WTC11 (cell line): ENCODE measurements at regions not wholly inside any gene's neighbourhood (a gene's known extent, or its start where the extent isn't known, plus 50 kb on each side); places are given as distances from the start of the nearest gene placed in this dataset.

ENCODE experiments used
- ATAC-seq: fragments of 200-7000 bp; cut with Tn5 transposase; 2 replicates; pipeline ENCODE4 v1.10.0; 2021; ENCODE audit warnings: mild to moderate bottlenecking, moderate library complexity
- CTCF ChIA-PET: fragments of 300-600 bp; sonication (Branson Sonifier 250); formaldehyde crosslinking; loops from one replicate; lab custom pipeline; 2021; ENCODE audit warnings: antibody characterized with exemption; lab: Charles Lee
- POLR2A ChIA-PET: fragments of 350-600 bp; sonication (Branson Sonifier 250); formaldehyde crosslinking; loops from one replicate; lab custom pipeline; 2021; ENCODE audit warnings: antibody characterized with exemption; lab: Charles Lee
- DNase-seq: peaks from one replicate; pipeline ENCODE4 v3.0.0; 2021; ENCODE audit warnings: low spot score
- H3K27ac Mint-ChIP-seq: 2 replicates; pipeline ENCODE4 v1.8.0; 2021; ENCODE audit warnings: mixed read lengths
- H3K27me3 Mint-ChIP-seq: 2 replicates; pipeline ENCODE4 v1.8.0; 2021; ENCODE audit warnings: low read depth, mild to moderate bottlenecking, moderate library complexity, mixed read lengths
- H3K36me3 Mint-ChIP-seq: 2 replicates; pipeline ENCODE4 v1.8.0; 2021; ENCODE audit warnings: mixed read lengths
- H3K4me1 Mint-ChIP-seq: 2 replicates; pipeline ENCODE4 v1.8.0; 2022; ENCODE audit warnings: mixed read lengths
- H3K4me3 Mint-ChIP-seq: 2 replicates; pipeline ENCODE4 v1.8.0; 2021; ENCODE audit warnings: mild to moderate bottlenecking, moderate library complexity, mixed read lengths
- H3K9me3 Mint-ChIP-seq: 2 replicates; pipeline ENCODE4 v1.8.0; 2021; ENCODE audit warnings: mixed read lengths
- ATF1 ChIP-seq: sonication (generic); formaldehyde crosslinking; IDR thresholded peaks from 2 replicates; pipeline ENCODE4 v1.8.1; 2023; ENCODE audit warnings: mild to moderate bottlenecking, moderate library complexity, missing genetic modification reagents
- E2F1 ChIP-seq: sonication (generic); formaldehyde crosslinking; IDR thresholded peaks from 2 replicates; pipeline ENCODE4 v1.8.0; 2022; ENCODE audit warnings: mild to moderate bottlenecking, missing genetic modification reagents
- GABPB1 ChIP-seq: sonication (generic); formaldehyde crosslinking; IDR thresholded peaks from 2 replicates; pipeline ENCODE4 v1.8.1; 2023; ENCODE audit warnings: mild to moderate bottlenecking, missing genetic modification reagents
- GRHL2 ChIP-seq: fragments of 250-450 bp; sonication (Bioruptor Pico); IDR thresholded peaks from 2 replicates; pipeline ENCODE4 v1.8.0; 2022; ENCODE audit warnings: mild to moderate bottlenecking, moderate library complexity; ENCODE audit not compliant: insufficient replicate concordance, severe bottlenecking
- GTF2I ChIP-seq: fragments of 250-450 bp; sonication (Bioruptor Pico); conservative IDR thresholded peaks from 2 replicates; pipeline ENCODE4 v1.4.0; 2021; ENCODE audit warnings: mild to moderate bottlenecking
- HMGA2 ChIP-seq: fragments of 250-450 bp; sonication (Bioruptor Pico); IDR thresholded peaks from 2 replicates; pipeline ENCODE4 v1.4.0; 2021; ENCODE audit warnings: mild to moderate bottlenecking, moderate library complexity
- JUN ChIP-seq: sonication (generic); formaldehyde crosslinking; IDR thresholded peaks from 2 replicates; pipeline ENCODE4 v1.8.0; 2023; ENCODE audit warnings: mild to moderate bottlenecking, missing genetic modification reagents
- NR2C2 ChIP-seq: sonication (generic); formaldehyde crosslinking; IDR thresholded peaks from 2 replicates; pipeline ENCODE4 v1.8.0; 2022; ENCODE audit warnings: mild to moderate bottlenecking, missing genetic modification reagents
- TCF7 ChIP-seq: sonication (generic); formaldehyde crosslinking; IDR thresholded peaks from 2 replicates; pipeline ENCODE4 v1.8.0; 2022; ENCODE audit warnings: mild to moderate bottlenecking, low read depth, missing genetic modification reagents, moderate library complexity
- USF1 ChIP-seq: sonication (generic); formaldehyde crosslinking; IDR thresholded peaks from 2 replicates; pipeline ENCODE4 v1.8.0; 2022; ENCODE audit warnings: mild to moderate bottlenecking, missing genetic modification reagents
- ZNF121 ChIP-seq: sonication (generic); formaldehyde crosslinking; IDR thresholded peaks from 2 replicates; pipeline ENCODE4 v1.8.0; 2023; ENCODE audit warnings: missing genetic modification reagents
- ZNF219 ChIP-seq: sonication (generic); formaldehyde crosslinking; IDR thresholded peaks from 2 replicates; pipeline ENCODE4 v1.8.0; 2023; ENCODE audit warnings: missing genetic modification reagents, mild to moderate bottlenecking, borderline replicate concordance
- ZNF263 ChIP-seq: sonication (generic); formaldehyde crosslinking; IDR thresholded peaks from 2 replicates; pipeline ENCODE4 v1.8.1; 2022; ENCODE audit warnings: low read depth, mild to moderate bottlenecking, moderate library complexity, missing genetic modification reagents
- TF ChIP-seq, protein P1 (sequence below): sonication (generic); formaldehyde crosslinking; IDR thresholded peaks from 2 replicates; pipeline ENCODE4 v1.8.0; 2023; ENCODE audit warnings: mild to moderate bottlenecking, missing genetic modification reagents
- TF ChIP-seq, protein P2 (sequence below): sonication (generic); formaldehyde crosslinking; conservative IDR thresholded peaks from 2 replicates; pipeline ENCODE4 v1.8.1; 2022; ENCODE audit warnings: mild to moderate bottlenecking, missing genetic modification reagents
- TF ChIP-seq, protein P3 (sequence below): fragments of 200-600 bp; IDR thresholded peaks from 2 replicates; pipeline ENCODE4 v1.8.0; 2022; ENCODE audit warnings: antibody characterized with exemption
- TF ChIP-seq, protein P4 (sequence below): fragments of 250-450 bp; sonication (Bioruptor Pico); IDR thresholded peaks from 2 replicates; pipeline ENCODE4 v2.1.2; 2022; ENCODE audit warnings: mild to moderate bottlenecking, moderate library complexity
- TF ChIP-seq, protein P5 (sequence below): fragments of 250-450 bp; sonication (Bioruptor Pico); IDR thresholded peaks from 2 replicates; pipeline ENCODE4 v1.9.0; 2021; ENCODE audit warnings: mild to moderate bottlenecking
- TF ChIP-seq, protein P6 (sequence below): fragments of 250-450 bp; sonication (Bioruptor Pico); IDR thresholded peaks from 2 replicates; pipeline ENCODE4 v1.8.0; 2021; ENCODE audit warnings: mild to moderate bottlenecking
- TF ChIP-seq, protein P7 (sequence below): sonication (generic); formaldehyde crosslinking; IDR thresholded peaks from 2 replicates; pipeline ENCODE4 v1.8.1; 2022; ENCODE audit warnings: low read depth, mild to moderate bottlenecking, moderate library complexity, missing genetic modification reagents, borderline replicate concordance

GRCh38 chr18:56139372-56139771 lies 499.0 kb downstream of the TXNL1 start (continued):
- TF ChIP-seq, protein P1, sequence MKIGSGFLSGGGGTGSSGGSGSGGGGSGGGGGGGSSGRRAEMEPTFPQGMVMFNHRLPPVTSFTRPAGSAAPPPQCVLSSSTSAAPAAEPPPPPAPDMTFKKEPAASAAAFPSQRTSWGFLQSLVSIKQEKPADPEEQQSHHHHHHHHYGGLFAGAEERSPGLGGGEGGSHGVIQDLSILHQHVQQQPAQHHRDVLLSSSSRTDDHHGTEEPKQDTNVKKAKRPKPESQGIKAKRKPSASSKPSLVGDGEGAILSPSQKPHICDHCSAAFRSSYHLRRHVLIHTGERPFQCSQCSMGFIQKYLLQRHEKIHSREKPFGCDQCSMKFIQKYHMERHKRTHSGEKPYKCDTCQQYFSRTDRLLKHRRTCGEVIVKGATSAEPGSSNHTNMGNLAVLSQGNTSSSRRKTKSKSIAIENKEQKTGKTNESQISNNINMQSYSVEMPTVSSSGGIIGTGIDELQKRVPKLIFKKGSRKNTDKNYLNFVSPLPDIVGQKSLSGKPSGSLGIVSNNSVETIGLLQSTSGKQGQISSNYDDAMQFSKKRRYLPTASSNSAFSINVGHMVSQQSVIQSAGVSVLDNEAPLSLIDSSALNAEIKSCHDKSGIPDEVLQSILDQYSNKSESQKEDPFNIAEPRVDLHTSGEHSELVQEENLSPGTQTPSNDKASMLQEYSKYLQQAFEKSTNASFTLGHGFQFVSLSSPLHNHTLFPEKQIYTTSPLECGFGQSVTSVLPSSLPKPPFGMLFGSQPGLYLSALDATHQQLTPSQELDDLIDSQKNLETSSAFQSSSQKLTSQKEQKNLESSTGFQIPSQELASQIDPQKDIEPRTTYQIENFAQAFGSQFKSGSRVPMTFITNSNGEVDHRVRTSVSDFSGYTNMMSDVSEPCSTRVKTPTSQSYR (CRISPR knock-in tag) = no peak
- TF ChIP-seq TCF7 (CRISPR knock-in tag) = no peak
- TF ChIP-seq ZNF219 (CRISPR knock-in tag) = no peak
- no peak for TF ChIP-seq ZNF263 (CRISPR knock-in tag)
- TF ChIP-seq, protein P2, sequence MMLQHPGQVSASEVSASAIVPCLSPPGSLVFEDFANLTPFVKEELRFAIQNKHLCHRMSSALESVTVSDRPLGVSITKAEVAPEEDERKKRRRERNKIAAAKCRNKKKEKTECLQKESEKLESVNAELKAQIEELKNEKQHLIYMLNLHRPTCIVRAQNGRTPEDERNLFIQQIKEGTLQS = no peak
- TF ChIP-seq E2F1 (CRISPR knock-in tag) = no peak
- TF ChIP-seq NR2C2 (CRISPR knock-in tag) = no peak
- TF ChIP-seq, protein P3, sequence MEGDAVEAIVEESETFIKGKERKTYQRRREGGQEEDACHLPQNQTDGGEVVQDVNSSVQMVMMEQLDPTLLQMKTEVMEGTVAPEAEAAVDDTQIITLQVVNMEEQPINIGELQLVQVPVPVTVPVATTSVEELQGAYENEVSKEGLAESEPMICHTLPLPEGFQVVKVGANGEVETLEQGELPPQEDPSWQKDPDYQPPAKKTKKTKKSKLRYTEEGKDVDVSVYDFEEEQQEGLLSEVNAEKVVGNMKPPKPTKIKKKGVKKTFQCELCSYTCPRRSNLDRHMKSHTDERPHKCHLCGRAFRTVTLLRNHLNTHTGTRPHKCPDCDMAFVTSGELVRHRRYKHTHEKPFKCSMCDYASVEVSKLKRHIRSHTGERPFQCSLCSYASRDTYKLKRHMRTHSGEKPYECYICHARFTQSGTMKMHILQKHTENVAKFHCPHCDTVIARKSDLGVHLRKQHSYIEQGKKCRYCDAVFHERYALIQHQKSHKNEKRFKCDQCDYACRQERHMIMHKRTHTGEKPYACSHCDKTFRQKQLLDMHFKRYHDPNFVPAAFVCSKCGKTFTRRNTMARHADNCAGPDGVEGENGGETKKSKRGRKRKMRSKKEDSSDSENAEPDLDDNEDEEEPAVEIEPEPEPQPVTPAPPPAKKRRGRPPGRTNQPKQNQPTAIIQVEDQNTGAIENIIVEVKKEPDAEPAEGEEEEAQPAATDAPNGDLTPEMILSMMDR = no peak
- TF ChIP-seq GABPB1 = no peak
- TF ChIP-seq, protein P4, sequence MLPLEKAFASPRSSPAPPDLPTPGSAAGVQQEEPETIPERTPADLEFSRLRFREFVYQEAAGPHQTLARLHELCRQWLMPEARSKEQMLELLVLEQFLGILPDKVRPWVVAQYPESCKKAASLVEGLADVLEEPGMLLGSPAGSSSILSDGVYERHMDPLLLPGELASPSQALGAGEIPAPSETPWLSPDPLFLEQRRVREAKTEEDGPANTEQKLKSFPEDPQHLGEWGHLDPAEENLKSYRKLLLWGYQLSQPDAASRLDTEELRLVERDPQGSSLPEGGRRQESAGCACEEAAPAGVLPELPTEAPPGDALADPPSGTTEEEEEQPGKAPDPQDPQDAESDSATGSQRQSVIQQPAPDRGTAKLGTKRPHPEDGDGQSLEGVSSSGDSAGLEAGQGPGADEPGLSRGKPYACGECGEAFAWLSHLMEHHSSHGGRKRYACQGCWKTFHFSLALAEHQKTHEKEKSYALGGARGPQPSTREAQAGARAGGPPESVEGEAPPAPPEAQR = no peak
- no peak for TF ChIP-seq JUN (CRISPR knock-in tag)

DNA sequence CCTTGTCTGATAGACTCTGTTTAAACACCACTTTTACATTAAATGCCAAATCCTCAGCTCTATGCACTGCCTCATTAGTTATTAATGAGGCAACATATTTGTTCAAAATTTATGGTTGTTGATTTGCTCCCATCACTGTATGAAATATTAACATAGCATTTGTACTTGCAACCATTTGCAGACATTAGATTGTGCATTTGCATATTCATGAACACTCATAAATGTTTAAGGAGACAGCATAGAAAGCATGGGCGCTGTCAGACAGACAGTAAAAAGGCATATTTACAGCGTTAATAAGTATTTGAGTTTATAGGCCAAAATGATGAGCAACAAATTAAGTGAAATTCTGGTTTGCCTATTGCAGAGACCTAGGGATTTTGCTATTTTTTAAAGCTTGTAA lies 502.3 kb downstream of the TXNL1 start:
- Mint-ChIP-seq H3K9me3 (no peaks in the 10 kb centered on the region), H3K27ac (no peak overlapping the region), H3K36me3 (no peaks in the 10 kb centered on the region)
- DNase-seq = no peak
- TF ChIP-seq, protein P5, sequence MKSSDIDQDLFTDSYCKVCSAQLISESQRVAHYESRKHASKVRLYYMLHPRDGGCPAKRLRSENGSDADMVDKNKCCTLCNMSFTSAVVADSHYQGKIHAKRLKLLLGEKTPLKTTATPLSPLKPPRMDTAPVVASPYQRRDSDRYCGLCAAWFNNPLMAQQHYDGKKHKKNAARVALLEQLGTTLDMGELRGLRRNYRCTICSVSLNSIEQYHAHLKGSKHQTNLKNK (CRISPR knock-in tag) = no peak
- TF ChIP-seq HMGA2 (CRISPR knock-in tag) (no peak), ATF1 (no peak)
- TF ChIP-seq, all 79 proteins: peak for 0
- Mint-ChIP-seq H3K27me3 (no peaks in the 10 kb centered on the region; the same call in 1 of the 2 replicates), H3K4me1 (no peaks in the 10 kb centered on the region), H3K4me3 (no peak overlapping the region)
- ChIA-PET CTCF (no interaction called here), POLR2A (no interaction called here)
- ATAC-seq = no peak

DNA sequence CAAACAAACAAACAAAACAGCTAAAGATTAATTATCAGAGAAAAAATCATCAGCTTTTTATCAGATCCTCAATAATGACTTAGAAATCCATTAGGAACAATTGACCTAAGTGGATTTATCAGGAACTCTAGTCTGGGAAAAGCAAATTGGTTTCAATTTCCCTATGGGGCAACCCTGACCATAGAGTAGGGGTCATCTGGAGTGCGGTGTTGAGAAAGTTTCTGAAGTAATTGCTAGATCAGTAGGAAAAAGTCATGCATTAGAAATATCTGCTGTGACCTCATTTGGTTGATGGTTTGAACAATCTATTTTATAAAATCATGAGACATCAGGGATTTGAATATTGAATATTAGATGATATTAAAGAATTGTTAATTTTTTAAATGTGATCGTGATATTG lies 507.9 kb downstream of the TXNL1 start:
- no peak overlapping the region for H3K27ac Mint-ChIP-seq
- H3K4me3 Mint-ChIP-seq = no peak overlapping the region
- ChIA-PET POLR2A (no interaction called here), CTCF (no interaction called here)
- no peak for DNase-seq
- no peaks in the 10 kb centered on the region for H3K4me1 Mint-ChIP-seq
- no peaks in the 10 kb centered on the region for H3K36me3 Mint-ChIP-seq
- H3K9me3 Mint-ChIP-seq = no peaks in the 10 kb centered on the region
- no peak for ATAC-seq
- no peaks in the 10 kb centered on the region for H3K27me3 Mint-ChIP-seq
- TF ChIP-seq, protein P6, sequence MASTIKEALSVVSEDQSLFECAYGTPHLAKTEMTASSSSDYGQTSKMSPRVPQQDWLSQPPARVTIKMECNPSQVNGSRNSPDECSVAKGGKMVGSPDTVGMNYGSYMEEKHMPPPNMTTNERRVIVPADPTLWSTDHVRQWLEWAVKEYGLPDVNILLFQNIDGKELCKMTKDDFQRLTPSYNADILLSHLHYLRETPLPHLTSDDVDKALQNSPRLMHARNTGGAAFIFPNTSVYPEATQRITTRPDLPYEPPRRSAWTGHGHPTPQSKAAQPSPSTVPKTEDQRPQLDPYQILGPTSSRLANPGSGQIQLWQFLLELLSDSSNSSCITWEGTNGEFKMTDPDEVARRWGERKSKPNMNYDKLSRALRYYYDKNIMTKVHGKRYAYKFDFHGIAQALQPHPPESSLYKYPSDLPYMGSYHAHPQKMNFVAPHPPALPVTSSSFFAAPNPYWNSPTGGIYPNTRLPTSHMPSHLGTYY (CRISPR knock-in tag) = no peak
- TF ChIP-seq GRHL2 (CRISPR knock-in tag) = no peak
- no peak for TF ChIP-seq E2F1 (CRISPR knock-in tag)
- TF ChIP-seq, protein P7, sequence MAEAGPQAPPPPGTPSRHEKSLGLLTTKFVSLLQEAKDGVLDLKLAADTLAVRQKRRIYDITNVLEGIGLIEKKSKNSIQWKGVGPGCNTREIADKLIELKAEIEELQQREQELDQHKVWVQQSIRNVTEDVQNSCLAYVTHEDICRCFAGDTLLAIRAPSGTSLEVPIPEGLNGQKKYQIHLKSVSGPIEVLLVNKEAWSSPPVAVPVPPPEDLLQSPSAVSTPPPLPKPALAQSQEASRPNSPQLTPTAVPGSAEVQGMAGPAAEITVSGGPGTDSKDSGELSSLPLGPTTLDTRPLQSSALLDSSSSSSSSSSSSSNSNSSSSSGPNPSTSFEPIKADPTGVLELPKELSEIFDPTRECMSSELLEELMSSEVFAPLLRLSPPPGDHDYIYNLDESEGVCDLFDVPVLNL (CRISPR knock-in tag) = no peak
- TF ChIP-seq ZNF121 (CRISPR knock-in tag) = no peak
- TF ChIP-seq GTF2I (CRISPR knock-in tag) = no peak
- TF ChIP-seq ZNF219 (CRISPR knock-in tag) = no peak
- no peak for TF ChIP-seq USF1 (CRISPR knock-in tag)
- TF ChIP-seq, protein P2 = no peak
